ENCODE measurements at regions not wholly inside any gene's neighbourhood (a gene's known extent, or its start where the extent isn't known, plus 50 kb on each side); places are given as distances from the start of the nearest gene placed in this dataset.

- TF ChIP-seq, protein P1, sequence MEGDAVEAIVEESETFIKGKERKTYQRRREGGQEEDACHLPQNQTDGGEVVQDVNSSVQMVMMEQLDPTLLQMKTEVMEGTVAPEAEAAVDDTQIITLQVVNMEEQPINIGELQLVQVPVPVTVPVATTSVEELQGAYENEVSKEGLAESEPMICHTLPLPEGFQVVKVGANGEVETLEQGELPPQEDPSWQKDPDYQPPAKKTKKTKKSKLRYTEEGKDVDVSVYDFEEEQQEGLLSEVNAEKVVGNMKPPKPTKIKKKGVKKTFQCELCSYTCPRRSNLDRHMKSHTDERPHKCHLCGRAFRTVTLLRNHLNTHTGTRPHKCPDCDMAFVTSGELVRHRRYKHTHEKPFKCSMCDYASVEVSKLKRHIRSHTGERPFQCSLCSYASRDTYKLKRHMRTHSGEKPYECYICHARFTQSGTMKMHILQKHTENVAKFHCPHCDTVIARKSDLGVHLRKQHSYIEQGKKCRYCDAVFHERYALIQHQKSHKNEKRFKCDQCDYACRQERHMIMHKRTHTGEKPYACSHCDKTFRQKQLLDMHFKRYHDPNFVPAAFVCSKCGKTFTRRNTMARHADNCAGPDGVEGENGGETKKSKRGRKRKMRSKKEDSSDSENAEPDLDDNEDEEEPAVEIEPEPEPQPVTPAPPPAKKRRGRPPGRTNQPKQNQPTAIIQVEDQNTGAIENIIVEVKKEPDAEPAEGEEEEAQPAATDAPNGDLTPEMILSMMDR (IDR thresholded peaks at IDR 0.05; ENCODE audit: low read depth, low read length, poor library complexity, severe bottlenecking) = no peak
- no peak for TF ChIP-seq EZH2phosphoT487 (IDR thresholded peaks at IDR 0.05; ENCODE audit: borderline replicate concordance, low read length)
Observed at GRCh38 chr3:147875498-147875897, 466.3 kb downstream of the ZIC1 start.
